ENCODE measurements at regions not wholly inside any gene's neighbourhood (a gene's known extent, or its start where the extent isn't known, plus 50 kb on each side); places are given as distances from the start of the nearest gene placed in this dataset.
"Not testable (repeated sequence)": the region's sequence is repeated elsewhere in the genome, so short reads cannot be mapped to it uniquely, and the experiment has no call there.

DNA sequence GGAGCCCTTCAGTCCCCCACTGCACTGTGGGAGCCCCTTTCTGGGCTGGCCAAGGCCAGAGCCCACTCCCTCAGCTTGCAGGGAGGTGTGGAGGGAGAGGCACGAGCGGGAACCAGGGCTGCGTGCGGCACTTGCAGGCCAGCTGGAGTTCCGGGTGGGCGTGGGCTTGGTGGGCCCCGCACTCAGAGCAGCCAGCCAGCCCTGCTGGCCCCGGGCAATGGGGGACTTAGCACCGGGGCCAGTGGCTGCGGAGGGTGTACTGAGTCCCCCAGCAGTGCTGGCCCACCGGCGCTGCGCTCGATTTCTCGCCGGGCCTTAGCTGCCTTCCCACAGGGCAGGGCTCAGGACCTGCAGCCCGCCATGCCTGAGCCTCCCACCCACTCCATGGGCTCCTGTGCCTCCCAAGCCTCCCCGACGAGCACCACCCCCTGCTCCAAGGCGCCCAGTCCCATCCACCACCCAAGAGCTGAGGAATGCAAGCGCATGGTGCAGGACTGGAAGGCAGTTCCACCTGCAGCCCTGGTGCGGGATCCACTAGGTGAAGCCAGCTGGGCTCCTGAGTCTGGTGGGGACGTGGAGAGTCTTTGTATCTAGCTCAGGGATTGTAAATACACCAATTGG, 776.2 kb downstream of the KCTD8 start:
- FAIRE-seq = not testable (repeated sequence)

DNA sequence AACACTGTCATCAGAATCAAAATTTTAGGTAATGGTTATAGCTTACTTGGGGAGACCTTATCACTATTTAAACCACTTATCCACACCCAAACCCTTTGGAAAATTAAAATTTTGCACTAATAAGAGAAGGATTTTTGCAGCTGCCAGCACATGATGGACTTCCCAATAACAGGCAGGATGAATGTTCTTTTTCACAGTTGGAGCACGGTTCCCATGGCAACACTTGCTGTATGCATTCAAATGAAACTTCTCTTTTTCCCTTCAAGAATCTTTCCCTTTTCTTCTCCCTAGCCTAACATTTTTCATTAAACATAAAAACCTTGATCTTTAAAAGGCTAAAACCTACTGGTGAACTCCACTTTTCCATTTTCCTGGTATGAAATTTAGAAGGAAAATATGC, 768.2 kb downstream of the KCTD8 start:
- FAIRE-seq = no peak

DNA sequence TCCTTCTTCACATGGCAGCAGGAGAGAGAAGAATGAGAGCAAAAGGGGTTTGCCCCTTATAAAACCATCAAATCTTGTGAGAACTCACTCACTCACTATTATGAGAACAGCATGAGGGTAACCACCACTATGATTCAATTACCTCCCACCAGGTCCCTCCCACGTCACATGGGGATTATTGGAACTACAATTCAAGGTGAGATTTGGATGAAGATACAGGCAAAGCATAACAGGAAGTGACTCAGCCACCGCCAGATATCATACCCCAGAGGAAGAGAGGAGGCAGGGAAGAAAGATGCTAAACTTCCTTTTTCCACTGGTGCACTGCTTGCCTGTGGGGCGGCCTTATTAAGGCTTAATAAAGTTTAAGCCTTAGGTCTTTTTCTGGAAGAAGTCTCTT, 766.1 kb downstream of the KCTD8 start:
- FAIRE-seq = no peak

DNA sequence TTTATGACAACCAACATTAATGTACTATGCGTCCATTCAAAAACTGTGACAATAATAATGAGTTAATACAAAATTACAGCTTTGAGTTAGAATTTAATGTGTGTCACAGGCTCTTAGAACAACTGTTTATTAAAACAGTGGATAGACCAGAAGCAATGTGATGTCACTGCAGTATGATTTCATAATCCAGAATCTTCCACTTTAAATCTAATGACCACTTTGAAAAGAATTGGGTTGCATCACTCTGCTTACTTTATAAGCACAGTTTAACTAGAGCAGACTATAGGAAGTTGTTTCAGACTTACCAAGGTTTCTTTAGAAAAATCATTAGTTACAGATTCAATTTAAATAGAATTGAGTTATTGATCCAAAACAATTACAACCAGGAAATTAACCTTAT, 758.5 kb downstream of the KCTD8 start:
- FAIRE-seq = no peak

DNA sequence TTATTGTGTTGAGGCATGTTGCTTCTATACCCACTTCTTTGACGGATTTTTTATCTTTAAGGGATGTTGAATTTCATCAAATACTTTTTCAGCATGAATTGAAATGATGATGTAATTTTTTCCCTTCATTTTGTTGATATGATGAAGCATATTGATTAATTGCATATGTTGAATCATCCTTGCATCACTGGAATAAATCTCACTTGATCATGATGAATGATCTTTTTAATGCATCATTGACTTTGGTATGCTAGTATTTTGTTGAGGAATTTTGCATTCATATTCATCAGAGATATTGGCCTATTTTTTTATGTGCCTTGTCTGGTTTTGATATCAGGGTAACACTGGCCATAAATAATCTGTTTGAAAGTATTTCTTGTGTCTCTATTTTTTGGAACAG, 754.7 kb downstream of the KCTD8 start:
- no peak for FAIRE-seq

DNA sequence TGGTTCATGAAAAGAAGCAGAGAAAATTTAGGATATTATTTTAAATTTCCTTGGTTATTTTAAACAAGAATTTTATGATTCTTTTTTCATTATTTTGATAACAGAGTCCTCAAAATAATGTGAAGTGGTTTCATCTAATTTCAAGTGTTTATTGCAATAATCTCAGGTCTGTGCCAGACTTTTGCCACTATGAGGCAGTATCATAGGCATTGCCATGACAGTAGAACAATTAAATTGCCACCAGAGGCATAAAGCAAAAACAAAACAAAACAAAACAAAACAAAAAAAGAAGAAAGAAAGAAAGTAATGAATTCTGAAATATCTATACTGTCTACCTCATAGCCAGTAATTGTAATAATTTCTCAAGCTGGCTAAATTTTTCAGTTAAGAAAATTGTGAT, 739.2 kb downstream of the KCTD8 start:
- no peak for FAIRE-seq

DNA sequence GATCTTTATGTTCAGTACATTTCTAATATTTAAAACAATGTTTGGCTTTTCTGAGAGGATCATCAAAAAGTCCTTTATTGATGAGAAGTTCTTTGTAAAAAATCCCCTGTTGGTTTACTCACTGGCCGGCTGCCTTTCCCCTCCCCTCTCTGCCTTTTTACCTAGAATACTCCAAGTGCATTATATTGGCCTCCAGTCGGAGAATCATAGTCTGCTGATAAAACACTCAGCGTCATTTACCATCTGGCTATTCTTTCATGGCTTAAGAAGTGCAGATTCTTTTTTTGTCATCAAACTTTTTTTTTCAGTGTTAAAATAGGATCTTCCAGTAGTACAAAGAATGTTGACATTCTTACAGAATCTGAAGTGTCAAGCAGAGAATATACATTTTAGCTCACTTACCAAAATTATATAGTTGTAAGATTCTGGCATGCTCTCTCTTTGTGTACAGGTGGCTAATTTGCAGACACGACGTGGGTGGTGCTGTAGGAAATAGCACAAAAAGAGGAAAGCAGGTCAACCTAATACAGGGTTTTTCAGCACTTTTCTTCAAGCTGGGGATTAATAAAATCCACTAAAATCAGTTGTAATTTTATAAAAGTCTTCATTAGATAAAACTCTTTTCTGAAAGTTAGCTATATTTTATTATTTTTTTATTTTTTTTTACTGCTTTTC, 731.8 kb downstream of the KCTD8 start:
- no peak for FAIRE-seq

DNA sequence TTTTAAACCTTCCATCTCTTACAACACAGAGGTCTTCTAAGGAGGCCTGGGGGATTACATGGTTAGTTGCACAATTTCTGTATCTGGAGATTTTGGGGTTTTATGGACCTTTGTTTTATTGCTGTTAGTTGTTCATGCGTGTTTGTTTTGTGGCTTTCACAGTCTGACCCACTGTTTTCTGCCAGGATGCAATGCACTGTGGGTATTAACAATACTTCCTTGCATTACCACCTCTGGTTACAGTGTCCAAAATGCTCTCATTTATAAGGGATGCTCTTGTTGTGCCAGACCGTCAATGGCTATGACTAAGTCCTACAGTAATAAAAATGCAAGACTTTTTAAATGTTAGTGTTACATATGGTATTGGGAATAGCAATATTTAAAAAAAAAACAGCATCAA, 730.2 kb downstream of the KCTD8 start:
- no peak for FAIRE-seq

DNA sequence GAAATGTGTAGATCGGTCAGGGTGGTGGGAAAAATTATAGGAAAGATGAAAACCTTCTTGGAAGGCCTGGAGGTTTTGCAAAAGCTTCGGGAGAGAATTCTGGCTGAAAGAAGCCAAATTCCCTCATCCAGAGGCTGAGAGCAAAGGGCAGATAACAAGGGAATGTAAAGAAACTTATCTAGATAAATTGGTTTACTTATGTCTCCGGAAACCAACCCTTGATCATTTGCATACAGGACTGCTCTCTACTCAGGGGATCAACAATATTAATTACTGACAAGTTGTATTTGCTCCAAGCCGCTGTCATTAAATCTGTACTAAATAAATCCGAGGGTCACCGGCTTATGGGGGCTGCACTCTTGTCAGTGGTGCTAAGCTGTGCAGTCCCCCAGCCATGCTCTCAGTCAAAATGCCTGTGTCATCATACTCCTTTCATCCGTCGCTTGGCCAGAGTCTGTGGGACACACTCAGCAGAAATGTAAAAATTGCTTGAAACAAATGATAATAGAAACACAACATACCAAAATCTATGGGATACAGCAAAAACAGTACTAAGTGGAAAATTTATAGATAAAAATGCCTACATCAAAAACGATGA, 715.7 kb downstream of the KCTD8 start:
- no peak for FAIRE-seq

DNA sequence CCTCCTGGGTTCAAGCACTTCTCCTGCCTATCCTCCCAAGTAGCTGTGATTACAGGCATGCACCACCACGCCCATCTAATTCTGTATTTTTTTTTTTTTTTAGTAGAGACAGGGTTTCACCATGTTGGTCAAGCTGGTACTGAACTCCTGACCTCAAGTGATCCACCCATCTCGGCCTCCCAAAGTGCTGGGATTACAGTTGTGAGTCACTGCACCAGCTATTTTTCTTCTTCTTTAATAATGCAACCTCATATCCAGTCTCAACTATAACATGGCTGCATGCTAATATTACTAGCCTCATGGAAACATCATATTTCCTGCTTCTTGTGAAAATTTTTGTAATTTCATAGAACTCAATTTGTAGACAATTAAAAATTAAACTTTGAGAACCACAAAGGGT, 706.5 kb downstream of the KCTD8 start:
- no peak for FAIRE-seq

DNA sequence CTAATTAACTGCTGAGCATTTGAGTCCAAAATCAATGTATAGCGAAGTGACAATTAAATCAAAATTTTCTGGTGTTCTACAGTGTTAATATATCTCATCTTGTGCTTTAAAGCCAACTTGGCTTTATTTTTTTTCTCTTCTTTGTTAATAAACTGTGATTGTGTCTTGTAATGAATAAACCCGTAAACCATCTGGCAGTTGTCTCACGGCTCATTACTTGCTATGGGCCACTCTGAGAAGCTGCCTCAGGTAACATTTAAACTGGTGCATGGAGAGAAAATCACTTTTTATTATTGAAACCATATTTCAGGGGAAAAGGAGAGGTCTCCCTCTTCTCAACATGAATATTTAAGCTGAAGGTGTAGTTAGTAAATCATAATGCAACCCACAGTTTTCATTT, 694.0 kb downstream of the KCTD8 start:
- no peak for FAIRE-seq

DNA sequence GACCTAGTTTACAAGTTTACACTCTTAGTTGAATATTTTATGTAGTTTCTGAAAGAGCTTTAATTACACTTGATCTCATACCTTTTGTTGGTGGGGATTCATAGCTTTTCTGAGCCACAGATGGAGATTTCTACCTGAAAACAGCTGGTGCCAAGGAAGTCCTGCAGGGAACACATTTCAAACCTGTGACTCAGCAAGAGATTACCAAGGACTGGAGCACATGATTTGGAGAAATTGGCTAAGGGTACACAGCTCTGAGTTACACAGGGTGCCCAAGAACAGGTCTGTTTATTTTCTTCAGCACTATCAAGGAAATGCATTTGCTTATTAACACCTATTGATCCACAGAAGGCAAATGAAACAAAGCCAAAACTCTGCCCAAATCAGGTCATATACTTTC, 691.5 kb downstream of the KCTD8 start:
- FAIRE-seq = no peak

DNA sequence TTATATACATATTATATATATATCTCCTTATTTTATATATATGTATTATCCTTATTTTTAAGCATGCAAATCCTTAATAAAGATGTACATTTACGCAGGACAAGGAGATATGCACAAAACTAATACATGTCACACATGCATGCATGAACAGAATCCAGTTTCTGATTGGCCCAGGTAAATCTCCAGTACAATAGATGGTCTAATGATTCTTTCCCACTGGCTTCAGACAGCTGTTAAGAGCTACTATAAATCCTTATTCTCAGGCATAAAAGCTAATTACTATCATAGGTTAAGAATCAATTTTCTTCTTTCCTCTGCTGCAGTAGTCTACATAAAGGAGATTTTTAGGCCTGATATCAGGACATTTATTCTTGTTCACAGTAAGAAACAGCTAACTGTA, 689.8 kb downstream of the KCTD8 start:
- FAIRE-seq = no peak

DNA sequence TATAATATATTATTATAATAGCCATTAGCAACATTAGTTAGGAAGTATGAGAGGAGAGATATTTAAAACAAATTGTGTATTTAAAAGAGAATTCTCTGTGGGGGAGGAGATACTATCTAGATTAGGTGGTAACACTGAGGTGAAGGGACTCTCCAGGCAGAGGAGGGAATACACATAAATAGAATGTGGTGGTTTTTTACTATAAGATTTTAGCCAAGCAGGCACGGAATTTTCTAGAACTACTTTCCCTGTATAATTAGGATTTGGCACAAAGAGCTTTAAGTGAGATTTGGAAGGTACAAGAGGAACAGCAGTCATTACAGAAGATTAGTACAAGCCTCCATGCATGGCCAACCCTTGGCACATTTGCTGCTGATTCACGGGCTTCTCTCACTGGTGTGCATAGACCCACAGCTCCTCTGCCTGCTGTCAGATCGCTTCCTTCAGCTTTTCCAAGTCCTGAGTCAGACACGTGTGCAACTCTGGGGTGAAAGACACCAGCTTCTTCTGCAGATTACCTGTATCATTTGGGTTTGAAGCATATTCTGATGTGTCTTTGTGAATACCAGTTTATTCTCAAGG, 685.5 kb downstream of the KCTD8 start:
- no peak for FAIRE-seq

DNA sequence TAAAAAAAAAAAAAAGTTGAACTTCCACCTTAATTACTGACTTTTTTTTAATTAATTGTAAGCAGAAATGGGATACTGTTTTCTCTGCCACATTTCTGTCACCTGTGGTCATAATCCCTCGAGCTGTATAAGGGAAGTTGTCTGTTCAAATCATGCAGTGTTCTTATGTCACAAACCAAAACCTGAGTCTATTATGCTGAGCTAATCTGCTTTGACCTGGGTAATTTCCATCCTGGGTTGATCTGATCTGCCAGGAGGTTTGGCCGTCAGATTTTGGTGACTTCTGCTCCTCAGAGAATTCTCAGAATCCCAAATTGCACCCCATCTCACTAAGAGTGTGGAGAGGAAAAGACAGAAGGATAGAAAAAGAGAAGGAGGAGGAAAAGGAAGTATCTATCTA, 683.1 kb downstream of the KCTD8 start:
- FAIRE-seq = no peak

DNA sequence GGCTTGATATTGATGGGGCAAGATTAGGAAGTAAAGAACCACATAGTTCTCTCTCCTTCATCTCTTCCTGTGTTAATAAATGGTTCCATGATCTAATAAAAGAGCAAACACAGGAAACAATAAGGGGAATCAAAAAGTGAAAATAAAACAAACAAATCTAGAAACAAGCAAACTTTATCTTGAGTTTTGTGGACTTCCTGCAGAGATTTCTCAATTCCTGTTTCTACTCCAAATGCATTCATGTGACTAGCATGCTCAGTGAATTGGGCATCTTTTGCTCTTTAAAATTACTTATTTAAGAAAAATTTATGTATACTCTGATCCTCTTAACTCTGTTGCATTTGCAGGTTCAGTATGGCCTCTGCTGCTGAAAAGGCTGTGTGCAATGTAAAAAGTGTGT, 682.0 kb downstream of the KCTD8 start:
- no peak for FAIRE-seq

DNA sequence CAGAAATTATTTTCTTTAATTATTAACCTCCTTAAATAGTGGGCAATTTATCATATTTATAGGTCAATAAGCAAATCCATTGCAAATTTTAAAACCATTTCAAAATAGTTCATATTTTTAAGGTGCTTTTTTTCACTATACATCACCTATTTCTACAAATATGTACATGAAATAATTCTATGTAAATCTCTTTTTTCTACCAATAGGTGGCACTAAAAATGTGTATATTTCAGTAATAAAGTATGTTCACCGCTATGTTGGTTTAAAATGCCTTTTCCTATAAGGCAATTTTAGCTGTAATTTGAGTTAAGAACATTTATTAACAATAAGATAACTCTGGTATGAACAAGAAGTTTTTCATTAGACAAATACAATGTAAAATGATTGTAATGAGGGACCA, 672.2 kb downstream of the KCTD8 start:
- peak; percentile 94 for FAIRE-seq

DNA sequence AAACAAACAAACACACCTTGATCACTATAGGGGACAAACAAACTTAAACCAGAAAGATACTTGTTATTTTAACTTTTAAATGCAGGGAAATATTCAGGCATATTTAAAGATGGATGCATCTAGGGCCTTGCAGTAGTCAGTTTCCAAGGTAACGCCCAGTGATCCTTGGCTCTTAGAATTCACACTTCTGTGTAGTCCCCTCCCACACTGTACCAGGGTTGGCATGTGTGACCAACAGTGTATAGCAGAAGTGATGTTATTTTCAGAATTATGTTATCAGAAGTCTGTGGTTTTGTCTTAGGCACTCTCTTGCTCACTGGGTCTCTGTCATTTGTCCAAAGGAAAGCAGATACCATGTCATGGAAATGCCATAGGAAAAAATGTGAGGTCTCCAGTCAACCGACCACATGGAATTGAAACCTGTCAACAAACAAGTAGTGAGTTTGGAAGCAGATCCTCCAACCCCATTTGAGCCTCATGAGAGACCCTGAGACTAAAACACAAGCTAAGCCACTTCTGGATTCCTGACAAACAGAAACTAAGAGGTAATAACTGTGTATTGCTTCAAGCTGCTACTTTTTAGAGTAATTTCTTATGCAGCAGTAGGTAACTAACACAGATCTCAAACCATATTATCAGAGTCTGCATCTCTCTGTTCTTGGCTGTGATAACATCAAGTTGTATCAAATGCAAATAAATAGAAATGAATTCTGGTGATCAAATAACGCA, 670.3 kb downstream of the KCTD8 start:
- no peak for FAIRE-seq

DNA sequence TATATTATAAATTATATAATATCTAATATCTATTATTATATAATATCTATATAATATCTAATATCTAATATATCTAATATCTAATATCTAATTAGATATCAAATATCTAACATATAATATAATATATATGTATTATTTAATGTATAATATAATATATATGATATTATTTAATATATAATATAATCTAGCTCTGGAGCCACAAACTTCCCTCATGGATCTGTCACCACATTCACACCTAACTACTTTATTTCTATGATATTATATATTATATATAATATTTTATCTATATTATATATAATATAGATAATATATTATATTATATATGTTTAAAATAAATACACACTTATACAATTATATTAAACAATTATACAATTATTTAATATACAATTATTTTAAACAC, 667.5 kb downstream of the KCTD8 start:
- FAIRE-seq = no peak

DNA sequence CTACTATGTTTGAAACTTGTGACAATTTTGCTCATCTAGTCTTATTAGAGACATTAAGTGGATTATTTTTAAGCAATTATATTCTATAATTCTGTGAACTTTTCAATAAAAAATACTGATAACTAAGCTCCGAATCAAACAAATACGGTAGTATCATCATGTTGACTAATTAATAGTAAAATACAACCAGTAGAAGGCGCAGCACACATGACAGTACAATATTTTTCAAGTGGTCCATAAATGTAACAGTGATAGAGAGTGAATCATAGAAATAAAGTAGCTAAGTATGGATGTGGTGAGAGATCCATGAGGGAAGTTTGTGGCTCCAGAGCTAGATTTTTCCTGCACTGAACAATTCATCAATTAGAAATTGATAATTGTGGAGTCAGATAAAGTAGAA, 666.2 kb downstream of the KCTD8 start:
- no peak for FAIRE-seq

DNA sequence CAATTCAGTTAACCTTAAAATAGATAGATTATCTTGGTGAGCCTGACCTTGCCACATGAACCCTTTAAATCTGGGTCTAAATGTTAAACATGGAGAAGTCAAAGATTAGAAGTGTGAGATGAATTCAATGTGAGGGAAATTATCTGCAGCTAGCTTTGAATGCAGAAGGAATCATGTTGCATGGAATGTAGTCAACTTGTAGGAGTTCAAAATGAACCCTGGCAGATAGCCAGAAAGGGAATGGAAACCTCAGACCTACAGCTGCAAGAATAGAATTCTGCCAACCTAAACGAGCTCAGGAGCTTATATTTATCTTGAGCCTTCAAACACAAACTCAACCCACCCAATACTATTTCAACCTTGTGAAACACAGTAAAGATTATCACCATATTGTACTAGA, 632.5 kb downstream of the KCTD8 start:
- no peak for FAIRE-seq

DNA sequence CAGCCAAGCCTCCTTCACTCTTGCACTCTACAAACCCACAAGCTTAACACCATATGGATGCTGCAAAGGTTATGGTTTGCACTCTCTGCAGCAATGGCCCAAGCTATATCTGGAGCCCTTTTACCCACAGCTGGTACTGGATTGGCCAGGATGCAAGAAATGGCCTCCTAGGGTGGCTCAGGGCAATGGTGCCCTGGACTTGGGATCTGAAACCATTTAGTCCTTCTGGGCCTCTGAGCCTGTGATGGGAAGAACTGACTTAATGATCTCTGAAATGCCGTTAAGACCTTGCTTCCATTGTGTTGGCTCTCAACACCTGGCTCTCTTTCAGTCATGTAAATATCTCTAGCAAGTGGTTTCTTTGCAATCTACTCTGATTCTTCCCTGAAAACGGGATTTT, 626.0 kb downstream of the KCTD8 start:
- no peak for FAIRE-seq

DNA sequence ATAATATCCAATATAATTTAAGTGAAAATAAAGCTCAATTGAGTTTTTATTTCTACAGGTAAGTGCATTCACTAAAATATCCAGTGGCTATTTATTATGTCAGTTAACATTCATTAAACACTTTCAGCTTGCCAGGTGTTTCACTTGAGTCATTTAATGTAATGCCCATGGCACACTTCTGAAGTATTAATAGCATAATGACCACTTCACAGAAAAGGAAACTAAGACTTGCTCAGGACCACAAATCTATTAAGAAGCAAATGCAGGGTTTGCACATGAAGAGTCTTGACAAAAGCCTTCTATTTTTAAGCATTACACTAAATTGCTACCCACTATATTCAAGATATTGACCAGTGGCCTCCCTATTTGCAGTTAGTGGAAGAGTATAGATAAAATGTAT, 612.7 kb downstream of the KCTD8 start:
- FAIRE-seq = no peak

DNA sequence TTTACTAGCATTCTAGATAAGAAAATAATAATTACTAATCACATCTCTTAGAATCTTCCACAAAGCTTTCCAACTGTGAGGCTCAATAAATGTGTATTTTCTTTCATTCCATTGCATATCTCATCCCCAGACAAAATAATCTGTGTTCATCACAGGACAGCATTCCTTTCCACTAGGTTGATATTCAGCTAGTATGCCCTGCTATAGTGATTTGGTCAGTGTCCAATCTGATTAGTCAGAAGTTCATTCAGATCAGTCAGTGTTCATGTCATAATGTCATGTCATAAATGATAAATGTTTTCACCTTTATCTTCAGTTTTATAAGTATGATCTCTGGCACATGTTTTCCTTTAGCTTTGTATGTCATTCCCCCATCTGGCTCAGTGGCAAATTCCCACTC, 611.4 kb downstream of the KCTD8 start:
- no peak for FAIRE-seq
